Glutamatergic neuron (in vitro differentiated cells): ENCODE measurements at regions not wholly inside any gene's neighbourhood (a gene's known extent, or its start where the extent isn't known, plus 50 kb on each side); places are given as distances from the start of the nearest gene placed in this dataset.
A peak's percentile ranks its signal among the peaks of the same experiment; 100 is the strongest.

ENCODE experiments used
- DNase-seq: peaks from one replicate; pipeline ENCODE4 v3.0.0; 2022
- H3K27ac Mint-ChIP-seq: one replicate; pipeline ENCODE4 v1.8.0; 2020; ENCODE audit warnings: mild to moderate bottlenecking, mixed read lengths, inconsistent platforms; ENCODE audit not compliant: unreplicated experiment
- H3K27me3 Mint-ChIP-seq: one replicate; pipeline ENCODE4 v1.8.0; 2020; ENCODE audit warnings: mild to moderate bottlenecking, moderate library complexity, mixed read lengths, inconsistent platforms; ENCODE audit not compliant: unreplicated experiment
- H3K36me3 Mint-ChIP-seq: one replicate; pipeline ENCODE4 v1.8.0; 2020; ENCODE audit warnings: mild to moderate bottlenecking, mixed read lengths, inconsistent platforms; ENCODE audit not compliant: unreplicated experiment
- H3K4me1 Mint-ChIP-seq: one replicate; pipeline ENCODE4 v1.8.0; 2020; ENCODE audit warnings: mild to moderate bottlenecking, low read depth, mixed read lengths, inconsistent platforms; ENCODE audit not compliant: unreplicated experiment
- H3K4me3 Mint-ChIP-seq: one replicate; pipeline ENCODE4 v1.8.0; 2020; ENCODE audit warnings: mild to moderate bottlenecking, mixed read lengths, inconsistent platforms; ENCODE audit not compliant: unreplicated experiment
- H3K9me3 Mint-ChIP-seq: one replicate; pipeline ENCODE4 v1.8.0; 2020; ENCODE audit warnings: mild to moderate bottlenecking, moderate library complexity, mixed read lengths, inconsistent platforms; ENCODE audit not compliant: unreplicated experiment
- CTCF ChIP-seq: fragments of 200-600 bp; sonication (generic); IDR thresholded peaks from one replicate; pipeline ENCODE4 v1.5.0; 2021; ENCODE audit not compliant: partially characterized antibody, unreplicated experiment

- H3K27ac Mint-ChIP-seq, result peak overlapping the region; percentile 16
Measured at GRCh38 chr4:181043486-181043885, 1199.7 kb upstream of the TENM3 start.

GRCh38 chr4:181046809-181047208 lies 1196.4 kb upstream of the TENM3 start:
- no peak for TF ChIP-seq CTCF
- Mint-ChIP-seq H3K4me3 (no peak overlapping the region), H3K27ac (no peak overlapping the region), H3K4me1 (peaks cover 4% of the 10 kb centered on the region), H3K9me3 (no peaks in the 10 kb centered on the region), H3K27me3 (no peaks in the 10 kb centered on the region), H3K36me3 (no peaks in the 10 kb centered on the region)
- no peak for DNase-seq

More at GRCh38 chr4:181043486-181043885, 1199.7 kb upstream of the TENM3 start:
- DNase-seq, result no peak
- H3K36me3 Mint-ChIP-seq, result no peaks in the 10 kb centered on the region
- no peak overlapping the region for H3K4me3 Mint-ChIP-seq
- TF ChIP-seq CTCF, result no peak
- H3K9me3 Mint-ChIP-seq, result no peaks in the 10 kb centered on the region
- peaks cover 4% of the 10 kb centered on the region for H3K4me1 Mint-ChIP-seq
- H3K27me3 Mint-ChIP-seq, result no peaks in the 10 kb centered on the region

- Mint-ChIP-seq H3K27ac (no peak overlapping the region), H3K9me3 (no peaks in the 10 kb centered on the region), H3K36me3 (no peaks in the 10 kb centered on the region), H3K4me3 (no peak overlapping the region), H3K27me3 (no peaks in the 10 kb centered on the region), H3K4me1 (no peaks in the 10 kb centered on the region)
- DNase-seq, result no peak
- no peak for TF ChIP-seq CTCF
Measured at GRCh38 chr4:181051931-181052330, 1191.3 kb upstream of the TENM3 start.

- no peak overlapping the region for H3K27ac Mint-ChIP-seq
Measured at GRCh38 chr4:181061787-181062186, 1181.4 kb upstream of the TENM3 start.

GRCh38 chr4:181063212-181063611 lies 1180.0 kb upstream of the TENM3 start:
- no peak overlapping the region for H3K27ac Mint-ChIP-seq
- H3K4me1 Mint-ChIP-seq, result no peaks in the 10 kb centered on the region
- no peaks in the 10 kb centered on the region for H3K9me3 Mint-ChIP-seq
- no peaks in the 10 kb centered on the region for H3K36me3 Mint-ChIP-seq
- TF ChIP-seq CTCF, result no peak
- DNase-seq, result no peak
- no peaks in the 10 kb centered on the region for H3K27me3 Mint-ChIP-seq
- H3K4me3 Mint-ChIP-seq, result no peak overlapping the region

More at GRCh38 chr4:181061787-181062186, 1181.4 kb upstream of the TENM3 start:
- no peaks in the 10 kb centered on the region for H3K9me3 Mint-ChIP-seq
- no peak for DNase-seq
- H3K36me3 Mint-ChIP-seq, result no peaks in the 10 kb centered on the region
- H3K4me3 Mint-ChIP-seq, result no peak overlapping the region
- no peak for TF ChIP-seq CTCF
- H3K27me3 Mint-ChIP-seq, result no peaks in the 10 kb centered on the region
- H3K4me1 Mint-ChIP-seq, result no peaks in the 10 kb centered on the region
